ENCODE measurements at regions not wholly inside any gene's neighbourhood (a gene's known extent, or its start where the extent isn't known, plus 50 kb on each side); places are given as distances from the start of the nearest gene placed in this dataset.

DNA sequence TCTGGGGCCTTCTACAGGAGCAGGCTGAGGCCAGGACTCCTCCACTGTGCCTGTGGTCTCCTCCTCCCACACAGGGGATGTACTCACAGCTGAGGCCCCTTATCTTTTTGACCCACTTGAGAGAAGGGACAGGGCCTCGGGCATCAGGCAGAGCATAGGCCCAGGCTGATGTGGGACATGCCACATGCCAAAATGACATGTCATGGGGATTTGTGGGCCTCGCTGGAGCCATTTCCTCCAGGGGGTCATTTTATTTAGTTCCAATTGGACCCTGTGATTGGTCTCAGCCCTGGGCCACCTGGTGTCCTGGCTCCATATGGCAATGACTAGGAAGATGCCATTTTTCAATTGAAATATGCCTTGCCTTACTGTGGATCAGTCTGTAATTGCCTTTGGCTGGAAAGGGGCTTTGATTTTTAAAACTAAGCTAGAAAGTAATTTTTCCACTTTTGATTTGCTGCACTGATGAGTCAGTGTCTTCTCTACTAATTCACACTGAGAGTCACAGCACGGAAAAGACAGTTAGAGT lies 171.1 kb upstream of the NAV2 start:
- H4K8ac ChIP-seq (ENCODE audit: low read depth, low read length) = no peak overlapping the region
- H3K18ac ChIP-seq (ENCODE audit: low read length) = peak overlapping the region; percentile 31
- no peaks in the 10 kb centered on the region for H3K79me1 ChIP-seq (ENCODE audit: low read depth, low read length)
- no peaks in the 10 kb centered on the region for H3K36me3 ChIP-seq (replicated peaks in 1 of 2; ENCODE audit: control insufficient read depth in 2 of 2, insufficient read depth in 2 of 2, low read length in 2 of 2)
- no peaks in the 10 kb centered on the region for H3K9me3 ChIP-seq (replicated peaks in 1 of 2; ENCODE audit: control insufficient read depth in 2 of 2, insufficient read depth in 1 of 2, low read depth in 1 of 2, low read length in 2 of 2)
- no peak overlapping the region for H2AFZ ChIP-seq (ENCODE audit: low read length)
- no peak overlapping the region for H2BK5ac ChIP-seq (ENCODE audit: low read length)
- H3K4ac ChIP-seq (ENCODE audit: low read length) = no peak overlapping the region
- H3K4me2 ChIP-seq (ENCODE audit: insufficient read depth, low read length, poor library complexity, severe bottlenecking) = no peak overlapping the region
- H2BK12ac ChIP-seq (ENCODE audit: low read length) = no peak overlapping the region
- no peaks in the 10 kb centered on the region for H3K27me3 ChIP-seq (ENCODE audit: control insufficient read depth in 3 of 3, insufficient read depth in 3 of 3, low read depth in 1 of 3, low read length in 3 of 3)
- H4K91ac ChIP-seq (ENCODE audit: low read depth, low read length, poor library complexity) = no peak overlapping the region
- no peak overlapping the region for H2AK5ac ChIP-seq (ENCODE audit: low read depth, low read length)
- no peak overlapping the region for H3K27ac ChIP-seq (replicated peaks; ENCODE audit: low read length)
- H3K4me3 ChIP-seq (ENCODE audit: low read length in 2 of 2) = no peak overlapping the region
- H2BK15ac ChIP-seq (ENCODE audit: low read length) = no peak overlapping the region
- H3K14ac ChIP-seq (ENCODE audit: low read length) = no peak overlapping the region
- no peak overlapping the region for H3K23ac ChIP-seq (ENCODE audit: low read depth, low read length, poor library complexity)
- H3K4me1 ChIP-seq (ENCODE audit: control insufficient read depth in 2 of 2, insufficient read depth in 1 of 2, low read depth in 1 of 2, low read length in 2 of 2) = peaks cover 9 to 23% of the 10 kb centered on the region in 2 donors
- no peak for DNase-seq (ENCODE audit: low spot score)
- no CpG with 5 or more reads among the region's 3 CpGs for WGBS, 2 donors (ENCODE audit: extremely low coverage in 2 of 2, insufficient read length in 2 of 2, insufficient replicate concordance in 1 of 2)
- H3K9ac ChIP-seq (ENCODE audit: low read depth, low read length, poor library complexity) = no peak overlapping the region
- no peak overlapping the region for H2BK120ac ChIP-seq (ENCODE audit: low read depth, low read length)

GRCh38 chr11:19539861-19540260 lies 172.8 kb upstream of the NAV2 start:
- Histone ChIP-seq H3K18ac (ENCODE audit: low read length) (no peak overlapping the region), H3K27ac (replicated peaks; ENCODE audit: low read length) (no peak overlapping the region), H4K91ac (ENCODE audit: low read depth, low read length, poor library complexity) (no peak overlapping the region), H3K27me3 (ENCODE audit: control insufficient read depth in 3 of 3, insufficient read depth in 3 of 3, low read depth in 1 of 3, low read length in 3 of 3) (no peaks in the 10 kb centered on the region), H2BK12ac (ENCODE audit: low read length) (no peak overlapping the region), H3K4me1 (ENCODE audit: control insufficient read depth in 2 of 2, insufficient read depth in 1 of 2, low read depth in 1 of 2, low read length in 2 of 2) (peaks cover 6 to 7% of the 10 kb centered on the region in 2 donors), H3K14ac (ENCODE audit: low read length) (no peak overlapping the region), H3K4ac (ENCODE audit: low read length) (no peak overlapping the region), H2BK15ac (ENCODE audit: low read length) (no peak overlapping the region), H2AK5ac (ENCODE audit: low read depth, low read length) (no peak overlapping the region), H3K9ac (ENCODE audit: low read depth, low read length, poor library complexity) (no peak overlapping the region), H2AFZ (ENCODE audit: low read length) (no peak overlapping the region), H2BK5ac (ENCODE audit: low read length) (no peak overlapping the region), H3K4me2 (ENCODE audit: insufficient read depth, low read length, poor library complexity, severe bottlenecking) (no peak overlapping the region), H3K4me3 (ENCODE audit: low read length in 2 of 2) (no peak overlapping the region), H3K79me1 (ENCODE audit: low read depth, low read length) (no peaks in the 10 kb centered on the region), H3K9me3 (replicated peaks in 1 of 2; ENCODE audit: control insufficient read depth in 2 of 2, insufficient read depth in 1 of 2, low read depth in 1 of 2, low read length in 2 of 2) (no peaks in the 10 kb centered on the region), H3K36me3 (replicated peaks in 1 of 2; ENCODE audit: control insufficient read depth in 2 of 2, insufficient read depth in 2 of 2, low read length in 2 of 2) (no peaks in the 10 kb centered on the region), H3K23ac (ENCODE audit: low read depth, low read length, poor library complexity) (no peak overlapping the region), H4K8ac (ENCODE audit: low read depth, low read length) (no peak overlapping the region), H2BK120ac (ENCODE audit: low read depth, low read length) (no peak overlapping the region)
- no CpG with 5 or more reads among the region's 6 CpGs for WGBS, 2 donors (ENCODE audit: extremely low coverage in 2 of 2, insufficient read length in 2 of 2, insufficient replicate concordance in 1 of 2)
- DNase-seq (ENCODE audit: low spot score) = peak; percentile 46

DNA sequence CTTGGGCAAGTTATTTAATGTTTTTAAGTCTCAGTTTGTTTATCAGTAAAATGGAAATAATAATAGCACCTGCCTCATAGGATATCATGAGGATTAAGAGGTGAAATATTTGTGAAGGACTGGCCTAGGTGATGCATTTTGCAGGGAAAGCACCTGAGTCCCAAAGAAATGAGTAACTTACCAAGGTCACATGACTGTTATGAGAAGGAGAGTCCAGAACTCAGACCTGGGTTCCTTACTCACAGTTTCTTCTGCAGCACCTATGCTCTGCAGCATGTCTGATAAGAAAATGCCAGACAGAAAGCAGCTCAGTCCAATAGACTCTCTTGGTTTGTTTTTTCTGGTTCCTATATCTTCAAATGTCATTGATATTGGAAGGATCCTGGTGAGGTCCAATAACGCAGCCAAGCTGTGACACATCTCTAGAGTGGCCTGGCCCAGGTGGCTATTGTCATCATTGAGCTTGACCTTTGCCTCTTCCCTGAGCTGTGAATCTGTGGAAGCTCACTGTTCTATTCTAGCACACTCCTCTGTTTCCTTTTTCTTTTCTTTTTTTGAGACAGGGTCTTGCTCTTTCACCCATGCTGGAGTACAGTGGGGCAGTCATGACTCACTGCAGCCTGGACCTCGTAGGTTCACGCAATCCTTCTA lies 174.7 kb upstream of the NAV2 start:
- Histone ChIP-seq H3K36me3 (replicated peaks in 1 of 2; ENCODE audit: control insufficient read depth in 2 of 2, insufficient read depth in 2 of 2, low read length in 2 of 2) (no peaks in the 10 kb centered on the region), H2AFZ (ENCODE audit: low read length) (no peak overlapping the region)

GRCh38 chr11:19536131-19536530 lies 176.5 kb upstream of the NAV2 start:
- no peak overlapping the region for H2AFZ ChIP-seq (ENCODE audit: low read length)
- no CpG with 5 or more reads among the region's 4 CpGs for WGBS, 2 donors (ENCODE audit: extremely low coverage in 2 of 2, insufficient read length in 2 of 2, insufficient replicate concordance in 1 of 2)
- H3K4me1 ChIP-seq (ENCODE audit: control insufficient read depth in 2 of 2, insufficient read depth in 1 of 2, low read depth in 1 of 2, low read length in 2 of 2) = peaks cover 4 to 7% of the 10 kb centered on the region in 2 donors
- no peak overlapping the region for H3K4me3 ChIP-seq (ENCODE audit: low read length in 2 of 2)
- H4K91ac ChIP-seq (ENCODE audit: low read depth, low read length, poor library complexity) = no peak overlapping the region
- no peak overlapping the region for H3K23ac ChIP-seq (ENCODE audit: low read depth, low read length, poor library complexity)
- no peak for DNase-seq (ENCODE audit: low spot score)
- no peak overlapping the region for H2BK12ac ChIP-seq (ENCODE audit: low read length)
- no peak overlapping the region for H3K14ac ChIP-seq (ENCODE audit: low read length)
- no peak overlapping the region for H3K9ac ChIP-seq (ENCODE audit: low read depth, low read length, poor library complexity)
- no peak overlapping the region for H3K27ac ChIP-seq (replicated peaks; ENCODE audit: low read length)
- H2BK120ac ChIP-seq (ENCODE audit: low read depth, low read length) = no peak overlapping the region
- H2AK5ac ChIP-seq (ENCODE audit: low read depth, low read length) = no peak overlapping the region
- H4K8ac ChIP-seq (ENCODE audit: low read depth, low read length) = no peak overlapping the region
- H2BK15ac ChIP-seq (ENCODE audit: low read length) = no peak overlapping the region
- H3K4me2 ChIP-seq (ENCODE audit: insufficient read depth, low read length, poor library complexity, severe bottlenecking) = no peak overlapping the region
- H3K18ac ChIP-seq (ENCODE audit: low read length) = no peak overlapping the region
- H3K79me1 ChIP-seq (ENCODE audit: low read depth, low read length) = no peaks in the 10 kb centered on the region
- H3K9me3 ChIP-seq (replicated peaks in 1 of 2; ENCODE audit: control insufficient read depth in 2 of 2, insufficient read depth in 1 of 2, low read depth in 1 of 2, low read length in 2 of 2) = no peaks in the 10 kb centered on the region
- no peaks in the 10 kb centered on the region for H3K36me3 ChIP-seq (replicated peaks in 1 of 2; ENCODE audit: control insufficient read depth in 2 of 2, insufficient read depth in 2 of 2, low read length in 2 of 2)
- H3K4ac ChIP-seq (ENCODE audit: low read length) = no peak overlapping the region
- H2BK5ac ChIP-seq (ENCODE audit: low read length) = no peak overlapping the region
- H3K27me3 ChIP-seq (ENCODE audit: control insufficient read depth in 3 of 3, insufficient read depth in 3 of 3, low read depth in 1 of 3, low read length in 3 of 3) = no peaks in the 10 kb centered on the region

More for the DNA sequence above, 174.7 kb upstream of the NAV2 start:
- Histone ChIP-seq H3K14ac (ENCODE audit: low read length) (no peak overlapping the region), H2BK12ac (ENCODE audit: low read length) (no peak overlapping the region), H3K23ac (ENCODE audit: low read depth, low read length, poor library complexity) (no peak overlapping the region), H3K27ac (replicated peaks; ENCODE audit: low read length) (no peak overlapping the region), H2AK5ac (ENCODE audit: low read depth, low read length) (no peak overlapping the region), H4K91ac (ENCODE audit: low read depth, low read length, poor library complexity) (no peak overlapping the region), H2BK120ac (ENCODE audit: low read depth, low read length) (no peak overlapping the region), H3K4ac (ENCODE audit: low read length) (no peak overlapping the region), H2BK15ac (ENCODE audit: low read length) (no peak overlapping the region), H3K9ac (ENCODE audit: low read depth, low read length, poor library complexity) (no peak overlapping the region), H3K27me3 (ENCODE audit: control insufficient read depth in 3 of 3, insufficient read depth in 3 of 3, low read depth in 1 of 3, low read length in 3 of 3) (no peaks in the 10 kb centered on the region), H3K18ac (ENCODE audit: low read length) (no peak overlapping the region), H3K9me3 (replicated peaks in 1 of 2; ENCODE audit: control insufficient read depth in 2 of 2, insufficient read depth in 1 of 2, low read depth in 1 of 2, low read length in 2 of 2) (no peaks in the 10 kb centered on the region), H3K79me1 (ENCODE audit: low read depth, low read length) (no peaks in the 10 kb centered on the region), H3K4me1 (ENCODE audit: control insufficient read depth in 2 of 2, insufficient read depth in 1 of 2, low read depth in 1 of 2, low read length in 2 of 2) (peaks cover 4 to 7% of the 10 kb centered on the region in 2 donors), H2BK5ac (ENCODE audit: low read length) (no peak overlapping the region), H3K4me2 (ENCODE audit: insufficient read depth, low read length, poor library complexity, severe bottlenecking) (no peak overlapping the region), H4K8ac (ENCODE audit: low read depth, low read length) (no peak overlapping the region), H3K4me3 (ENCODE audit: low read length in 2 of 2) (no peak overlapping the region)
- DNase-seq (ENCODE audit: low spot score) = no peak
- no CpG with 5 or more reads among the region's 3 CpGs for WGBS, 2 donors (ENCODE audit: extremely low coverage in 2 of 2, insufficient read length in 2 of 2, insufficient replicate concordance in 1 of 2)

Data from neuronal stem cell (in vitro differentiated cells).